Neural progenitor cell (in vitro differentiated cells): ENCODE measurements at regions not wholly inside any gene's neighbourhood (a gene's known extent, or its start where the extent isn't known, plus 50 kb on each side); places are given as distances from the start of the nearest gene placed in this dataset.

Experiments
- DNase-seq: peaks from one replicate; pipeline ENCODE4 v3.0.0-alpha.2; 2016; ENCODE audit warnings: low spot score
- H2AFZ ChIP-seq: fragments of 200-600 bp; sonication (generic); replicated peaks from 2 replicates; pipeline ENCODE4 v1.6.1; 2016; ENCODE audit warnings: antibody characterized with exemption
- H3F3A ChIP-seq: fragments of 200-600 bp; sonication (generic); 2 replicates; pipeline ENCODE4 v1.6.1; 2016; ENCODE audit warnings: antibody characterized with exemption, low read depth
- H3K27ac ChIP-seq: fragments of 200-600 bp; sonication (generic); 2 replicates; pipeline ENCODE4 v1.5.1; 2016; ENCODE audit warnings: mild to moderate bottlenecking
- H3K27me3 ChIP-seq: fragments of 200-600 bp; sonication (generic); 2 replicates; pipeline ENCODE4 v1.6.1; 2016; ENCODE audit warnings: mild to moderate bottlenecking, moderate library complexity
- H3K36me3 ChIP-seq: fragments of 200-600 bp; sonication (generic); 2 replicates; pipeline ENCODE4 v1.5.1; 2016
- H3K4me1 ChIP-seq: fragments of 200-600 bp; sonication (generic); 2 replicates; pipeline ENCODE4 v1.6.1; 2016; ENCODE audit warnings: mixed run types
- H3K4me2 ChIP-seq: fragments of 200-600 bp; sonication (generic); 2 replicates; pipeline ENCODE4 v1.6.1; 2016
- H3K4me3 ChIP-seq: fragments of 200-600 bp; sonication (generic); 2 replicates; pipeline ENCODE4 v1.5.1; 2016
- H3K79me2 ChIP-seq: fragments of 200-600 bp; sonication (generic); 2 replicates; pipeline ENCODE4 v1.6.1; 2016; ENCODE audit warnings: low read depth
- H3K9ac ChIP-seq: fragments of 200-600 bp; sonication (generic); 2 replicates; pipeline ENCODE4 v1.6.1; 2016
- H3K9me3 ChIP-seq: fragments of 200-600 bp; sonication (generic); 2 replicates; pipeline ENCODE4 v1.5.1; 2016; ENCODE audit warnings: low read depth
- H4K20me1 ChIP-seq: fragments of 200-600 bp; sonication (generic); 2 replicates; pipeline ENCODE4 v1.6.1; 2016; ENCODE audit warnings: low read depth
- H3K27ac Mint-ChIP-seq: 3 replicates; pipeline ENCODE4 v1.8.0; 2021; ENCODE audit warnings: mixed read lengths
- H3K27me3 Mint-ChIP-seq: 2 replicates; pipeline ENCODE4 v1.8.0; 2022; ENCODE audit warnings: low read depth, mild to moderate bottlenecking, inconsistent platforms, moderate library complexity, mixed read lengths; ENCODE audit not compliant: insufficient read depth
- H3K36me3 Mint-ChIP-seq: 3 replicates; pipeline ENCODE4 v1.8.0; 2021; ENCODE audit warnings: mixed read lengths
- H3K4me1 Mint-ChIP-seq: 3 replicates; pipeline ENCODE4 v1.8.0; 2021; ENCODE audit warnings: mixed read lengths
- H3K4me3 Mint-ChIP-seq: 3 replicates; pipeline ENCODE4 v1.8.0; 2021; ENCODE audit warnings: mild to moderate bottlenecking, moderate library complexity, mixed read lengths
- H3K9me3 Mint-ChIP-seq: 3 replicates; pipeline ENCODE4 v1.8.0; 2020; ENCODE audit warnings: mixed read lengths
- CTCF ChIP-seq: fragments of 200-600 bp; sonication (generic); IDR thresholded peaks from 2 replicates; pipeline ENCODE4 v1.5.1; 2017; ENCODE audit warnings: antibody characterized with exemption, mild to moderate bottlenecking
- EZH2 ChIP-seq: fragments of 200-600 bp; sonication (generic); IDR thresholded peaks from 2 replicates; pipeline ENCODE4 v1.6.1; 2017; ENCODE audit warnings: antibody characterized with exemption, mild to moderate bottlenecking, moderate library complexity
- EZH2phosphoT487 ChIP-seq: fragments of 200-600 bp; sonication (generic); IDR thresholded peaks from 2 replicates; pipeline ENCODE4 v1.6.1; 2017; ENCODE audit warnings: antibody characterized with exemption

- no peak overlapping the region for H3K27ac Mint-ChIP-seq
- peaks cover 24% of the 10 kb centered on the region for H3K9me3 Mint-ChIP-seq
- no peaks in the 10 kb centered on the region for H4K20me1 ChIP-seq
Measured at GRCh38 chr15:46131876-46132275, 497.0 kb downstream of the SQOR start.

DNA sequence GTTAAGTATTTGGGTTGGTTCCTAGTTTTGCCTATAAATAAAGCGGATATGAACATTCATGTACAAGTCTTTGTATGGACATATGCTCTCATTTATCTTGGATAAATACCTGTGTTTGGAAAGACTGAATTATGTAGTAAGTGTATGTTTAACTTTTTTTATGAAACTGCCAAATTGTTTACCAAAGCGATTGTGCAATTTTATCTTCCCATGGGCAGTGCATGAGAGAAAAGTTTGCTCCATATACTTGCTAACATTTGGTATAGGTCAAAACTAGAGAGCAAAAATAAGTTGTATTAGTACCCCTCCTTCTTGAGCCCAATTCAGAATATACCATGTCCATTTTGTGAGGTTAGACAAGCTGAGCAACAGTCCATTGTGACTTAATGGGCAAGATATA is 502.6 kb downstream of the SQOR start:
- H3K4me3 ChIP-seq: no peak overlapping the region
- H3K4me1 ChIP-seq: no peaks in the 10 kb centered on the region
- no peaks in the 10 kb centered on the region for H4K20me1 ChIP-seq
- Mint-ChIP-seq H3K36me3 (no peaks in the 10 kb centered on the region), H3K4me1 (no peaks in the 10 kb centered on the region), H3K9me3 (peaks cover 16% of the 10 kb centered on the region), H3K4me3 (no peak overlapping the region), H3K27ac (no peak overlapping the region), H3K27me3 (no peaks in the 10 kb centered on the region)
- H3K9me3 ChIP-seq: peaks cover 7% of the 10 kb centered on the region
- H3K27me3 ChIP-seq: no peaks in the 10 kb centered on the region
- H3F3A ChIP-seq: no peaks in the 10 kb centered on the region
- no peak for DNase-seq
- no peak overlapping the region for H3K9ac ChIP-seq
- no peak overlapping the region for H3K4me2 ChIP-seq
- TF ChIP-seq EZH2phosphoT487: no peak
- TF ChIP-seq CTCF: no peak
- no peak for TF ChIP-seq EZH2
- H3K27ac ChIP-seq: no peak overlapping the region
- H2AFZ ChIP-seq: no peak overlapping the region
- peaks cover 12% of the 10 kb centered on the region for H3K36me3 ChIP-seq
- no peaks in the 10 kb centered on the region for H3K79me2 ChIP-seq

More at GRCh38 chr15:46131876-46132275, 497.0 kb downstream of the SQOR start:
- no peak overlapping the region for H3K4me2 ChIP-seq
- H3K27me3 ChIP-seq: no peaks in the 10 kb centered on the region
- H3K4me3 ChIP-seq: no peak overlapping the region
- no peak overlapping the region for H3K9ac ChIP-seq
- no peak overlapping the region for H3K27ac ChIP-seq
- H2AFZ ChIP-seq: no peak overlapping the region
- DNase-seq: no peak
- Mint-ChIP-seq H3K27me3 (peaks cover 2% of the 10 kb centered on the region), H3K4me3 (no peak overlapping the region), H3K4me1 (no peaks in the 10 kb centered on the region), H3K36me3 (no peaks in the 10 kb centered on the region)
- no peaks in the 10 kb centered on the region for H3F3A ChIP-seq
- H3K79me2 ChIP-seq: no peaks in the 10 kb centered on the region
- peaks cover 12% of the 10 kb centered on the region for H3K36me3 ChIP-seq
- H3K9me3 ChIP-seq: peaks cover 7% of the 10 kb centered on the region
- TF ChIP-seq EZH2phosphoT487 (no peak), CTCF (no peak), EZH2 (no peak)
- H3K4me1 ChIP-seq: no peaks in the 10 kb centered on the region

DNA sequence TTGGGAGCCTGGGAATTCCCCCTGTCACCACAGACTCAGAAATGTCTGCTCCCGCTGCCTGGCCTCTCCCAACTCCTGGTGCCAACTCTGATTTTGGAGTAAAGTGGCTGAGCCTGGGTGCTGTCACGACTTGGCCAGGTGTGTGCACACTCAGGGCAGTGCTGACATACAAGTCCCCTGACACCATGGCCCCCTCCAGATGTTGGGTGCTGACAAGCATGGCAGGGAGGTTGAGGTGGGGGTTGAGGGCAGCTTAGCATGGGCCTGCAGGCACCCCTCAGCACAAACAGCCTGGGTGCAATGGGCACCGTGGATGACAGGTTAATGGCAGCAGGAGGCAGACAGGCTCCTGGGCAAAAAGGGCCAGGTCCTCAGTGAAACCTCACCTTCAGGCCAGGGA is 511.2 kb downstream of the SQOR start:
- no peak overlapping the region for H2AFZ ChIP-seq
- H3K27me3 ChIP-seq: no peaks in the 10 kb centered on the region
- H3K9me3 Mint-ChIP-seq: peaks cover 2% of the 10 kb centered on the region
- no peak for DNase-seq
- TF ChIP-seq CTCF (no peak), EZH2 (no peak), EZH2phosphoT487 (no peak)
- H3K4me2 ChIP-seq: no peak overlapping the region
- no peaks in the 10 kb centered on the region for H3K9me3 ChIP-seq
- peaks cover 6% of the 10 kb centered on the region for H3K27me3 Mint-ChIP-seq
- no peak overlapping the region for H3K27ac ChIP-seq
- no peaks in the 10 kb centered on the region for H3K4me1 Mint-ChIP-seq
- no peaks in the 10 kb centered on the region for H3K4me1 ChIP-seq
- no peaks in the 10 kb centered on the region for H3F3A ChIP-seq
- H3K9ac ChIP-seq: no peak overlapping the region
- no peaks in the 10 kb centered on the region for H3K36me3 Mint-ChIP-seq
- no peak overlapping the region for H3K4me3 Mint-ChIP-seq
- H4K20me1 ChIP-seq: no peaks in the 10 kb centered on the region
- no peaks in the 10 kb centered on the region for H3K36me3 ChIP-seq
- no peak overlapping the region for H3K27ac Mint-ChIP-seq
- no peaks in the 10 kb centered on the region for H3K79me2 ChIP-seq
- no peak overlapping the region for H3K4me3 ChIP-seq
